ENCODE measurements at regions not wholly inside any gene's neighbourhood (a gene's known extent, or its start where the extent isn't known, plus 50 kb on each side); places are given as distances from the start of the nearest gene placed in this dataset.

- Histone ChIP-seq H3F3A (ENCODE audit: insufficient read depth, low read length, poor library complexity, severe bottlenecking) (no peaks in the 10 kb centered on the region), H3K36me3 (ENCODE audit: insufficient read depth, low read length) (no peaks in the 10 kb centered on the region), H3K27me3 (ENCODE audit: insufficient read depth, low read depth, low read length) (no peaks in the 10 kb centered on the region), H3K9ac (ENCODE audit: low read length) (no peak overlapping the region), H3K4me2 (ENCODE audit: low read length) (no peak overlapping the region), H3K9me2 (ENCODE audit: insufficient read depth, low read length) (no peaks in the 10 kb centered on the region), H3K4me3 (ENCODE audit: low read length) (no peak overlapping the region), H4K20me1 (ENCODE audit: insufficient read depth) (no peaks in the 10 kb centered on the region), H3K27ac (ENCODE audit: low read length) (no peak overlapping the region), H3K79me2 (replicated peaks; ENCODE audit: insufficient read depth, low read length) (no peaks in the 10 kb centered on the region), H2AFZ (ENCODE audit: low read depth, low read length) (no peak overlapping the region), H3K9me3 (ENCODE audit: low read length) (no peaks in the 10 kb centered on the region)
- TF ChIP-seq, protein P1, sequence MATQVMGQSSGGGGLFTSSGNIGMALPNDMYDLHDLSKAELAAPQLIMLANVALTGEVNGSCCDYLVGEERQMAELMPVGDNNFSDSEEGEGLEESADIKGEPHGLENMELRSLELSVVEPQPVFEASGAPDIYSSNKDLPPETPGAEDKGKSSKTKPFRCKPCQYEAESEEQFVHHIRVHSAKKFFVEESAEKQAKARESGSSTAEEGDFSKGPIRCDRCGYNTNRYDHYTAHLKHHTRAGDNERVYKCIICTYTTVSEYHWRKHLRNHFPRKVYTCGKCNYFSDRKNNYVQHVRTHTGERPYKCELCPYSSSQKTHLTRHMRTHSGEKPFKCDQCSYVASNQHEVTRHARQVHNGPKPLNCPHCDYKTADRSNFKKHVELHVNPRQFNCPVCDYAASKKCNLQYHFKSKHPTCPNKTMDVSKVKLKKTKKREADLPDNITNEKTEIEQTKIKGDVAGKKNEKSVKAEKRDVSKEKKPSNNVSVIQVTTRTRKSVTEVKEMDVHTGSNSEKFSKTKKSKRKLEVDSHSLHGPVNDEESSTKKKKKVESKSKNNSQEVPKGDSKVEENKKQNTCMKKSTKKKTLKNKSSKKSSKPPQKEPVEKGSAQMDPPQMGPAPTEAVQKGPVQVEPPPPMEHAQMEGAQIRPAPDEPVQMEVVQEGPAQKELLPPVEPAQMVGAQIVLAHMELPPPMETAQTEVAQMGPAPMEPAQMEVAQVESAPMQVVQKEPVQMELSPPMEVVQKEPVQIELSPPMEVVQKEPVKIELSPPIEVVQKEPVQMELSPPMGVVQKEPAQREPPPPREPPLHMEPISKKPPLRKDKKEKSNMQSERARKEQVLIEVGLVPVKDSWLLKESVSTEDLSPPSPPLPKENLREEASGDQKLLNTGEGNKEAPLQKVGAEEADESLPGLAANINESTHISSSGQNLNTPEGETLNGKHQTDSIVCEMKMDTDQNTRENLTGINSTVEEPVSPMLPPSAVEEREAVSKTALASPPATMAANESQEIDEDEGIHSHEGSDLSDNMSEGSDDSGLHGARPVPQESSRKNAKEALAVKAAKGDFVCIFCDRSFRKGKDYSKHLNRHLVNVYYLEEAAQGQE (IDR thresholded peaks at IDR 0.05; ENCODE audit: borderline replicate concordance) = no peak
Measured at GRCh38 chr9:106761493-106761892, 101.5 kb upstream of the ZNF462 start.

- TF ChIP-seq, protein P2, sequence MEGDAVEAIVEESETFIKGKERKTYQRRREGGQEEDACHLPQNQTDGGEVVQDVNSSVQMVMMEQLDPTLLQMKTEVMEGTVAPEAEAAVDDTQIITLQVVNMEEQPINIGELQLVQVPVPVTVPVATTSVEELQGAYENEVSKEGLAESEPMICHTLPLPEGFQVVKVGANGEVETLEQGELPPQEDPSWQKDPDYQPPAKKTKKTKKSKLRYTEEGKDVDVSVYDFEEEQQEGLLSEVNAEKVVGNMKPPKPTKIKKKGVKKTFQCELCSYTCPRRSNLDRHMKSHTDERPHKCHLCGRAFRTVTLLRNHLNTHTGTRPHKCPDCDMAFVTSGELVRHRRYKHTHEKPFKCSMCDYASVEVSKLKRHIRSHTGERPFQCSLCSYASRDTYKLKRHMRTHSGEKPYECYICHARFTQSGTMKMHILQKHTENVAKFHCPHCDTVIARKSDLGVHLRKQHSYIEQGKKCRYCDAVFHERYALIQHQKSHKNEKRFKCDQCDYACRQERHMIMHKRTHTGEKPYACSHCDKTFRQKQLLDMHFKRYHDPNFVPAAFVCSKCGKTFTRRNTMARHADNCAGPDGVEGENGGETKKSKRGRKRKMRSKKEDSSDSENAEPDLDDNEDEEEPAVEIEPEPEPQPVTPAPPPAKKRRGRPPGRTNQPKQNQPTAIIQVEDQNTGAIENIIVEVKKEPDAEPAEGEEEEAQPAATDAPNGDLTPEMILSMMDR (IDR thresholded peaks at IDR 0.05; ENCODE audit: poor library complexity, severe bottlenecking) = no peak
- no peak for TF ChIP-seq RAD21 (conservative IDR thresholded peaks at IDR 0.05)
- TF ChIP-seq TAF1 (IDR thresholded peaks at IDR 0.05; ENCODE audit: low read depth) = no peak
- no peak for TF ChIP-seq EZH2 (IDR thresholded peaks at IDR 0.05; ENCODE audit: borderline replicate concordance, insufficient read depth, low read length, poor library complexity, severe bottlenecking)
- no peaks in the 10 kb centered on the region for H3K9me3 ChIP-seq (ENCODE audit: low read length)
- no peaks in the 10 kb centered on the region for H3K79me2 ChIP-seq (replicated peaks; ENCODE audit: insufficient read depth, low read length)
- H3K9ac ChIP-seq (ENCODE audit: low read length) = no peak overlapping the region
- no peak overlapping the region for H3K4me2 ChIP-seq (ENCODE audit: low read length)
- no peak overlapping the region for H2AFZ ChIP-seq (ENCODE audit: low read depth, low read length)
- H3K27ac ChIP-seq (ENCODE audit: low read length) = no peak overlapping the region
- no peaks in the 10 kb centered on the region for H4K20me1 ChIP-seq (ENCODE audit: insufficient read depth)
- no peaks in the 10 kb centered on the region for H3F3A ChIP-seq (ENCODE audit: insufficient read depth, low read length, poor library complexity, severe bottlenecking)
- no peaks in the 10 kb centered on the region for H3K36me3 ChIP-seq (ENCODE audit: insufficient read depth, low read length)
- no peaks in the 10 kb centered on the region for H3K27me3 ChIP-seq (ENCODE audit: insufficient read depth, low read depth, low read length)
- H3K4me3 ChIP-seq (ENCODE audit: low read length) = no peak overlapping the region
- H3K9me2 ChIP-seq (ENCODE audit: insufficient read depth, low read length) = no peaks in the 10 kb centered on the region
Measured at GRCh38 chr9:106766616-106767015, 96.3 kb upstream of the ZNF462 start.

GRCh38 chr9:106769331-106769730, 93.6 kb upstream of the ZNF462 start:
- Histone ChIP-seq H3K9ac (ENCODE audit: low read length) (no peak overlapping the region), H3K4me2 (ENCODE audit: low read length) (no peak overlapping the region), H3K9me3 (ENCODE audit: low read length) (no peaks in the 10 kb centered on the region), H2AFZ (ENCODE audit: low read depth, low read length) (no peak overlapping the region), H3K9me2 (ENCODE audit: insufficient read depth, low read length) (no peaks in the 10 kb centered on the region), H3K27ac (ENCODE audit: low read length) (no peak overlapping the region), H3F3A (ENCODE audit: insufficient read depth, low read length, poor library complexity, severe bottlenecking) (no peaks in the 10 kb centered on the region), H3K4me3 (ENCODE audit: low read length) (no peak overlapping the region), H3K36me3 (ENCODE audit: insufficient read depth, low read length) (no peaks in the 10 kb centered on the region), H3K27me3 (ENCODE audit: insufficient read depth, low read depth, low read length) (no peaks in the 10 kb centered on the region), H3K79me2 (replicated peaks; ENCODE audit: insufficient read depth, low read length) (no peaks in the 10 kb centered on the region), H4K20me1 (ENCODE audit: insufficient read depth) (no peaks in the 10 kb centered on the region)
- TF ChIP-seq, protein P2 (IDR thresholded peaks at IDR 0.05; ENCODE audit: poor library complexity, severe bottlenecking) = no peak
- TF ChIP-seq POLR2AphosphoS5 (IDR thresholded peaks at IDR 0.05) (no peak), EZH2 (IDR thresholded peaks at IDR 0.05; ENCODE audit: borderline replicate concordance, insufficient read depth, low read length, poor library complexity, severe bottlenecking) (no peak), RAD21 (conservative IDR thresholded peaks at IDR 0.05) (no peak), EP300 (conservative IDR thresholded peaks at IDR 0.05; ENCODE audit: poor library complexity, severe bottlenecking) (no peak), SMC3 (conservative IDR thresholded peaks at IDR 0.05; ENCODE audit: poor library complexity) (no peak), TAF1 (IDR thresholded peaks at IDR 0.05; ENCODE audit: low read depth) (no peak), MXI1 (conservative IDR thresholded peaks at IDR 0.05; ENCODE audit: poor library complexity, severe bottlenecking) (no peak)
- TF ChIP-seq, protein P1 (IDR thresholded peaks at IDR 0.05; ENCODE audit: borderline replicate concordance) = no peak

Data from neural cell (in vitro differentiated cells).